Effector CD8-positive, alpha-beta T cell (primary cell): ENCODE measurements at regions not wholly inside any gene's neighbourhood (a gene's known extent, or its start where the extent isn't known, plus 50 kb on each side); places are given as distances from the start of the nearest gene placed in this dataset.

Experiments used
- DNase-seq: peaks from one replicate; lab custom pipeline; 2025; lab: John Stamatoyannopoulos, UW

DNA sequence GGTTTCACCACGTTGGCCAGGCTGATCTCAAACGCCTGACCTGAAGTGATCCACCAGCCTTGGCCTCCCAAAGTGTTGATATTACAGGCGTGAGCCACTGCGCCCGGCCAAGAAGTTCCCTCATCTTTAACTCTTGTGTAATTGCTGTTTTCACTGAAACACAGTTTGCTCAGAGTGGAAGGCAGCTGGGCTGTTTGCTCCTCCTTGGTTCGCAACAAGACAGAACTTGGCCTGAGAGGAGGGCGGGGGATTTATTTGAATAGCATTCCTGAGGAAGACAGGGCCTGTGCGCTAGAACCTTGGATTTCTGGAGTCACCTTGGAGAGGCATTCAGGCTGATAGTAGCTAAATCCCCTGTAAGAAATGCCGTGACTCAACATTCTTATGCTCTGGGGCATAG, 226.7 kb upstream of the MCTP2 start:
- DNase-seq = no peak

DNA sequence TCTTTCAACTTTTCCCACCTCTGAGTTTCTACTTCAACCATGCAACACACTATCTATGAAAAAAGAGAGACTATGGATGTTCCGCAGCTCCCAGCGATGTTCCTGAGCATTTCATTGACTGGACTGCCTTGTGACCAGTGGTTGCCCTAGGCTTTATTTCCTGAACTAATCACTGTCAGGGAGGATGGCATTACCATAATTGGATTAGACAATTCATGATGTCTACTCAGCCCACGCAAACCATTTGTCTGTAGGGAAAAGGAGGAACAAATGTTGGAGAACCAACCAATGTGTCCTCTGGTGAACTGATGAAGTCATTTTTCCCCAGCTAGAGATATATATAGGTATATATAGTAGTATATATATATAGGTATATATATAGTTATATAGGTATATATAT, 229.3 kb upstream of the MCTP2 start:
- no peak for DNase-seq

DNA sequence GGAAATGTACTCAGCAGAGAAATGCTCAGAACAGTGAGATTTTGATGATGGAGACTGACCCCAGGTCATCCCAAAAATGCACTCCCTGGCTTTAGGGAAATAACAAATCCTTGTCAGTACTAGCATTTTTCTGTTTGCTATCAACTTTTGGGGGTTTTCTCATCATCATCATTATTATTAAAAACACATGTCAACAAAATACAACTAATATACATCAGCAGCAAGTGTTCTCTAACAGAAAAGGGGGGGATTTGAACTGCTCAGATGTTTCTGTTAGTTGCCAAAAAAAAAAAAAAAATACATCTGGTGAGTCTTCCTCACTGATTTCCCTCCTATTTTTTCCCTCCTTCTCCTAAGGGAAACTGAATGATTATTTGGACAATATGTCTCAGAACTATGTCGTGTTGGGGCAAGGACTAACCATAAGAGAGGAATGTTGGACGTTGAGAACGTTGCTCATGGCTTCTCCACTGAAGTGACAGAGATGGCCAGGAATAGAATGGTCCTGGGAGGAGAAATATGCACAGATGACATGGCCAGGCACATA, 230.0 kb upstream of the MCTP2 start:
- DNase-seq = no peak

DNA sequence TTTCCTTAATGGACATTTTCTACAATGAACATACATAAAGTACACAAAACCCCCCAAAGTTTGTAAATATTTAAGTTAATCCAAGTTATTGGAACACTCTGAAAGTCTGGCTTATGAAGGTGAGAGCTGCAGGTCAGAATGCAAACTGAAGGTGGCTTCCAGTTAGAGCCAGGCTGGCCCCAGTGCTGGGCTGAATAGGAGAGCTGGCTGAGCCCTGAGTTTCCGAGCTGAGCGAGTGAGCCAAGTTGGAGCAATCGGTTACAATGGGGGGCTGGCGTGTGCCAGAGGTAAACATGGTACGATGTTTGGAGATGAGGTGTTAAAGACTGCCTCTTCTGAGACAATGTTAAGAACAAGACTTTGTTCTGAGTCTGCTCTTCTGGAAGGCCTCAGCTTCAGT, 230.8 kb upstream of the MCTP2 start:
- no peak for DNase-seq

GRCh38 chr15:93997071-93997658, 234.2 kb upstream of the MCTP2 start:
- DNase-seq = no peak

DNA sequence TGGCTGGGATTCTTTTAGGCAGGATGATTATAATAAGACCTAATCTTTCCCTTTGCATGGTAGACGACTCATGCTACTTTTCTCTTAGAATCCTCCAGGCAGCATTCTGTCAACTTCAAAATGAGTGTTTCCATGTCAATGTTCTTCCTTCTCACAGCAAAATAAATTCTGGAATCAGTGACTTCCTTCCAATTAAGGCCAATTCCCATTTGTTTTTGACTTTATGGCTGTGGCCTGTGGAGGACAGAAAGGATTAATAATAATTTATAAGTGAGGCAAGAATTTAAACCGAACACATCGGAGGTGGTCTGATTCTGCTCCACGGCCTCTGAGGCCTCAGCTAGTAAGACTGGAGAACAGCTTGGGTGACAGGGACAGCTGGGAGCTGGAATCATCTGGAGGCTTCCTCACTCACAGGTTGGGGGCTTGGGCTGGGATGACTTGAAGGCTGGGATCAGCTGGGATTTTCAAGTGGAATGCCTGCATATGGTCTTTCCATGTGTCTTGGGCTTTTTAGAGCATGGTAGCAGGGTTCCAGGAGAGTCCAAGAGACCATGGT, 241.8 kb upstream of the MCTP2 start:
- no peak for DNase-seq

GRCh38 chr15:93987068-93987467, 244.3 kb upstream of the MCTP2 start:
- DNase-seq = no peak

GRCh38 chr15:93986400-93986984, 244.9 kb upstream of the MCTP2 start:
- DNase-seq = no peak

- DNase-seq = no peak
Measured at GRCh38 chr15:93985925-93986324, 245.4 kb upstream of the MCTP2 start.

DNA sequence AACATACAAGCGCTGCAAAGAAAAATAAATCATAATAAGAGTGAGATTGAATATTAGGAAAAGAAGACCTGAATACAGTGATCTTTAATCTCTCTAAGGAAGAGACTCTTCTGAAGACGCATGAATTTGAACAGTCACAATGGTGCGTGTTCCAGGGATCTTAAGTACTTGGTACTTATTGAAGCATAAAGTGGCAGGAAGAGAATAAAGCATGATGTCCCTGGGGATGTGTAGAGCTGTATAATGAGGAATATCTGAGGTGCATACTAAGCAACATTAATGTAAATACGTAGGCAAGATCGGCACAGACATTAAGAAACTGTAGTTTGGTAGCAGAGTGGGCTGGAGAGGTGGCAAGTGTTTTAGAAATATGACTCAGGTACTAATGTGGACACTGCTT, 246.2 kb upstream of the MCTP2 start:
- no peak for DNase-seq

DNA sequence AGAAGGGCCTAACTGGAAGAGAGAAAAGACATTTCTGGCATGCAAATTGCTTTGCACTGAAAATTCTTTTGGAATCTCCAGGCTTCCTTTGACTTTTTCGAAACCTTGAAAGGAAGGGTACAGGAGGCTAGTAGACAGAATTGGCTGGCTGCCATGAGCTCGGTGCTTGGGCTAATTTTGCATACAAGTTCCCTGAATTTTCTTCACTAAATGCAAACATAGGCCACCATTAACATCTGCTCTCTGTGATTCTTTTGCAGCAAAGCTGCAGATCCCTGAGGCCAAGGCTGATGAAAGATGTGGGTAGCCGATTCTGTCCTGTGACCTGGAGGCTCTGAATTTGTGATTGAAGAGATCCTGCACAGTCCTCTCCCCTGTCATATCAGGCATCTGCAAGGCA, 247.8 kb upstream of the MCTP2 start:
- DNase-seq = no peak

GRCh38 chr15:93982226-93982727, 249.1 kb upstream of the MCTP2 start:
- no peak for DNase-seq

GRCh38 chr15:93981706-93982105, 249.7 kb upstream of the MCTP2 start:
- no peak for DNase-seq

DNA sequence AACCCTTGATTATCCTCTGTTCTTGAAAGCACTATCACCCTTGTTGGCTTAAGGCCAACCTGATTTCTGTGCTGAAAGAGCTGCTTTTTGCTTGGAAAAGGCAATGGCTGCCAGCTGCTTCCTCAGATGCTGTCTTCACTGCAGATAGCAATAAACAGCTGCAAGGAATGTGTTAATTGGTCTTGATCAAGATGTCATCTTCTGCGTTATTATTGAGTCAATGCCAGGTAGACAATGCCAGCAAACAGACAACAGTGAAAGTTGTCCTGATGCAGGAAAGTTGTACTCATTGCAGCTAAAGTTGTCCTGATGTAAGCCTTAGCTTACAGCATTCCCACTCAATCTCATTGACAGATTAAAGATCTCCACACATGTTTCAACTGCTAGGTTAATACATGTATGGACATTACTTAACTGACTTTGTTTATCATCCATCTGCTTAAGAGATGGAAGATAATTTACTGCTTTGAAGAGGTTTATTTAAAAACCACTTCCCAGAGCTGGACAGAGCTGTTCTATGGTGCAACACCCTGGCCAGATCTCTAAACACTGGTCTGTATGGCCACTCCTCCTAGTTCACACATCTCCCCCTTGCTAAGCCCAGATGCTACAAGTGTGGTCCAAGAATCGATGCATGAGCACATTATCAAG, 251.0 kb upstream of the MCTP2 start:
- no peak for DNase-seq

- no peak for DNase-seq
Measured at GRCh38 chr15:93974804-93975481, 256.4 kb upstream of the MCTP2 start.

- DNase-seq = no peak
Measured at GRCh38 chr15:93973287-93973686, 258.1 kb upstream of the MCTP2 start.

DNA sequence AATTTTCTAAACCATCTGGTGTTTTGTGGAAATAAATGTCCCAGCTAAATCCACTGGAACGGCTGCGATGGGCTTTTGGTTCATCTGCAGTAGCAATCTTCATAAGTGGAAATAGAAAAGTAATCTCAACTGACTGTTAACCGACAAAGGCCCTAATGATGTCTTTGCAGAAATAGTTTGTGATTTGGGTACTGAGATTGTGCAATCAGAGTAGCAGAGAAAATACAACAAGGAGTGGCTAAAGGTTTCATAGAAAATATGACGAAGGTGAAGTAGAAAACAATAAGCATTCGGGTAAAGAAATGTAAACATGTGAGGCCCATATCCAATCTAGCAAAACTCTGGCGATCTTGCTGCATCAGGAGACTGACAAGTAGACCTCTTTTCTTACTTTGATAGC, 262.6 kb upstream of the MCTP2 start:
- no peak for DNase-seq

DNA sequence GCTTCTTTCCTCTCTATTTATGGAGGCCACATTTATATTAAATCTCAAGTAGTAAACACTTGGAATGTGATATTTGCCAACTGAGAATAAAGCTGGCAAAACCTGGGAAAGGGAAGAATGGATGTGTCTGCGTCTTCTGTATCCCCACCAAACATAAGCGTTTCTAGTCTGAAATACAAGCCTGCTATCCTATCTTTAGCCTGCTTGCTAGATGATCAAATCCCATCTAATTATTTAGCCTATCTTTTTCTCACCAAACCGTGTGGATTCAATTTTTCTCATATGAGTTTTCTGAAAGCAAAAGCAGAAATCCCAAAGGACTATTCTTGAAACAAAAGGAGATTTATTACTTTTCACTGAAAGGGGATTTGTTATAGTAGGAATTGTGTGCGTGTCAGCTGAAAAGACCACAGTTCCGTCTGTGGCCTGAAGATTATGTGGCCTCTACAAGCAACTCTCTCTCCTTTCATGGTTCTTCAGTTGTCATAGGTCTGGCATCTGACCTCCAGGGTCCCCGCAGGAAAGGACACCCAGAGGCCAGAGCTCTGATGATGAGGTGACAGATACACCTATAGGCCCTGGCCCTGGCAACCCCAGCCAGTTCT, 266.0 kb upstream of the MCTP2 start:
- no peak for DNase-seq

DNA sequence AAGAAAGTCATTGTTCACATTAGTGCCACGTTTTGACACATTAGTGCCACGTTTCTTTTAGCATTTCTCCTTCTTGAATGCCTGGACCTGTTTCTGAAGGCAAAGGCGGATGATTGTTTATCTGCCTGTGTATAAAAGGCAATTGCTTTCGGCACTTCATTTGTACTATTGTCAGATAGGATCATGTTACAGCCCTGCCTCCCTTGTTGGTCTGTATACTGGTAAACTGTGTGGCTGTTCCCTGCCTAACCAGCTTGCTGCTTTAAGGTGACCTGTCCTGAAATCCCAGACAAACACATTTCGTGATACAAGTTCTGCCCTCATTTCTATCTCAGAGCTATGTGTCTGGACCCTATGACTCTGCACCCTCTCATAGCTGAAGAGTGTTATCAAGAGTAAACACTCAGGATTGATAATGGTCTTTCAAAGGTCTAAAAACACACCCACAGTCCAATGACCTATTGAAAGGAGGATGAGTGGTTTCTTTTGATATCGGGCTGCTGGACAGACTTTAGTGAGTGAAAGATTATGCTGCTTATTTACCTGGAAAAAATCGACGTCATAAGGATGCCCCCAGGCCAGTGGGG, 276.3 kb upstream of the MCTP2 start:
- DNase-seq = no peak

DNA sequence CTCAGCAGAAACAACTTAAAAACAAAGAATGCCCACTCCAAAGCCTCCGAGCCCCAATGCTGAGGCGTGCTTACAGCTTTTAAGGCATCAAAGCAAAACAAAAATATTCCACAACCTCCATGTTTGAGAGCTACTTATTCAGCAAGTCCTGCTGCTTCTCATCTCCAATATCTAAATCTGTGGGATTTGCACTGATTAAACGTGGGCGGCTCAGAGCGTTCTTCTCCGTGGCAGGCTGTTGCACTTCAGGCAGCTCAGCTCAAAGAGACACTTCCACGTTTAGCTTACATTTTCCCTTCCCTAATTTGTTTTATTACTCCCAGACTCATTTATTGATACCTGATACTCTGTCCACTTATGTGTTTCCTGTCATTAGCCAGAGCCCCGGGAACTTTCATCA, 282.6 kb upstream of the MCTP2 start:
- DNase-seq = no peak

DNA sequence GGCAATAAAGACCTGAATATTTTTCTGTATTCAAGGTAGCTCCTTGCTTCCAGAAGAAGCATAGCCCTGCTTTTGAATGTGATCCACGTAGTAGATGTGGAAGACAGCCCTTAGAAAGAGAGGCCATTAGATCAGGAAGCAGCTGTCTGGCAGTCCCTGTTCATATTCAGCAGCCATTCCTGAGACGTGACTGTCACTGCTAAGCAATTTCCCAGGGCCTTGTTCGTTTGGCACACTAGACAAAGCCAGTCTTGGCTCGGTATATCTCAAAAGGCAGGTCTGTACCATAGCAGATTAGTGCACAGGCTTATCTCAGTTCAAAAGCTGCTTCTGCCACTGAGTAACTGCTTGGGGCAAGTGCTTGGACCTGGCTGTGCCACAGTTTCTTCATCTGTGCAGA, 287.8 kb upstream of the MCTP2 start:
- DNase-seq = no peak

- DNase-seq = no peak
Measured at GRCh38 chr15:93942269-93942694, 289.1 kb upstream of the MCTP2 start.
